ENCODE measurements at regions not wholly inside any gene's neighbourhood (a gene's known extent, or its start where the extent isn't known, plus 50 kb on each side); places are given as distances from the start of the nearest gene placed in this dataset.

DNA sequence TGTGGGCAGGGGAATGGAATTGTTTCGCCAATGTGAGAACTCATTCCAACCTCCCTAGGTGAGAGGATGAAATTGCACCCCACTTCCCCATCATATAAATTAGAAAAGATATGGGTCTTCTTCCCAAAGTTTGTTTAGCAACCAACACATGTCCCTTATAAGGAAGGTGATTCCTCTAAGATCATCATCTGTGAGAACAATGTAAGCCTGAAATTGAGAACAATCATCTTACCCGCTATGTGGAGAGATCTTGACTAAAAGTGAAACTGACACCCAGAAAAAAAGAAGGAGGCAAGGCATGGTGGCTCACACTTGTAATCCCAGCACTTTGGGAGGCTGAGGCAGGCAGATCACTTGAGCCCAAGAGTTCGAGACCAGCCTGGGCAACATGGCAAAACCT, 173.2 kb upstream of the HMGA2 start:
- no peak for TF ChIP-seq PHB2 (IDR thresholded peaks at IDR 0.05; ENCODE audit: low read depth)
- TF ChIP-seq EP300 (IDR thresholded peaks at IDR 0.05; ENCODE audit: low read length) = no peak
- TF ChIP-seq KLF6 (CRISPR knock-in tag; IDR thresholded peaks at IDR 0.05; ENCODE audit: borderline replicate concordance) = no peak
